Liver (tissue), 8 donors: ENCODE measurements at regions not wholly inside any gene's neighbourhood (a gene's known extent, or its start where the extent isn't known, plus 50 kb on each side); places are given as distances from the start of the nearest gene placed in this dataset.

Experiments
- DNase-seq: peaks from one replicate; pipeline ENCODE4 v3.0.0-alpha.2; 2017; ENCODE audit warnings: low spot score
- H3K27ac ChIP-seq, 2 donors: one replicate each; pipeline ENCODE4 v1.7.0; 2013; ENCODE audit warnings: inconsistent platforms in 2 of 2, low read length in 2 of 2, control low read depth in 1 of 2, low read depth in 1 of 2, mild to moderate bottlenecking in 1 of 2
- H3K27me3 ChIP-seq, 4 donors: one replicate each; pipeline versions ENCODE4 v1.6.1 to v1.7.0; 2013; ENCODE audit warnings: low read length in 3 of 4, inconsistent platforms in 1 of 4, mild to moderate bottlenecking in 1 of 4, moderate library complexity in 1 of 4; ENCODE audit not compliant: control insufficient read depth in 4 of 4, insufficient read depth in 4 of 4
- H3K36me3 ChIP-seq, 4 donors: one replicate each; pipeline versions ENCODE4 v1.6.1 to v1.7.0; 2013; ENCODE audit warnings: low read length in 3 of 4, mild to moderate bottlenecking in 3 of 4, low read depth in 1 of 4, moderate library complexity in 1 of 4; ENCODE audit not compliant: control insufficient read depth in 4 of 4, insufficient read depth in 3 of 4
- H3K4me1 ChIP-seq, 4 donors: one replicate each; pipeline versions ENCODE4 v1.6.1 to v1.7.0; 2013; ENCODE audit warnings: low read length in 3 of 4, mild to moderate bottlenecking in 3 of 4, moderate library complexity in 1 of 4; ENCODE audit not compliant: control insufficient read depth in 4 of 4, insufficient read depth in 4 of 4
- H3K4me3 ChIP-seq, 3 donors: one replicate each; pipeline versions ENCODE4 v1.6.1 to v1.7.0; 2013; ENCODE audit warnings: low read length in 3 of 3, control low read depth in 1 of 3, low read depth in 1 of 3, mild to moderate bottlenecking in 1 of 3
- H3K9ac ChIP-seq, 2 donors: one replicate each; pipeline ENCODE4 v1.7.0; 2013; ENCODE audit warnings: low read length in 2 of 2, mild to moderate bottlenecking in 2 of 2, moderate library complexity in 2 of 2, control low read depth in 1 of 2, low read depth in 1 of 2
- H3K9me3 ChIP-seq, 4 donors: one replicate each; pipeline versions ENCODE4 v1.6.1 to v1.7.0; 2013; ENCODE audit warnings: low read length in 3 of 4; ENCODE audit not compliant: control insufficient read depth in 4 of 4
- FOXA1 ChIP-seq: IDR thresholded peaks from 2 replicates; pipeline ENCODE4 v1.6.1; 2016; ENCODE audit warnings: antibody characterized with exemption
- HNF4A ChIP-seq, 2 donors: conservative IDR thresholded peaks; 2 replicates each; pipeline ENCODE4 v1.6.1; 2016; ENCODE audit warnings: antibody characterized with exemption in 2 of 2, mild to moderate bottlenecking in 2 of 2
- HNF4G ChIP-seq: IDR thresholded peaks from 2 replicates; pipeline ENCODE4 v1.6.1; 2016; ENCODE audit warnings: antibody characterized with exemption
- JUND ChIP-seq, 2 donors: IDR thresholded peaks; 2 replicates each; pipeline ENCODE4 v1.6.1; 2016; ENCODE audit warnings: antibody characterized with exemption in 2 of 2
- NR2F2 ChIP-seq: IDR thresholded peaks from 2 replicates; pipeline ENCODE4 v1.6.1; 2016; ENCODE audit warnings: antibody characterized with exemption
- RAD21 ChIP-seq, 2 donors: IDR thresholded peaks; 2 replicates each; pipeline ENCODE4 v1.6.1; 2016; ENCODE audit warnings: antibody characterized with exemption in 2 of 2, mild to moderate bottlenecking in 2 of 2
- RXRA ChIP-seq, 2 donors: IDR thresholded peaks; 2 replicates each; pipeline ENCODE4 v1.6.1; 2017 to 2018; ENCODE audit warnings: antibody characterized with exemption in 2 of 2, mild to moderate bottlenecking in 1 of 2
- SP1 ChIP-seq: IDR thresholded peaks from 2 replicates; pipeline ENCODE4 v1.6.1; 2018; ENCODE audit warnings: antibody characterized with exemption, mild to moderate bottlenecking
- TAF1 ChIP-seq: conservative IDR thresholded peaks from 2 replicates; pipeline ENCODE4 v1.6.1; 2016; ENCODE audit warnings: antibody characterized with exemption, mild to moderate bottlenecking
- YY1 ChIP-seq: IDR thresholded peaks from 2 replicates; pipeline ENCODE4 v1.6.1; 2016; ENCODE audit warnings: antibody characterized with exemption, mild to moderate bottlenecking
- whole genome bisulfite sequencing: extraction: QIAGEN DNeasy Blood & Tissue Kit; methylation state at CpG from one replicate; pipeline ENCODE4 v1.1.7; 2013; 5-methylcytosine and 5-hydroxymethylcytosine counted together
- TF ChIP-seq, protein P1 (sequence below): IDR thresholded peaks from 2 replicates; pipeline ENCODE4 v1.6.1; 2016; ENCODE audit warnings: antibody characterized with exemption
- TF ChIP-seq, protein P2 (sequence below): IDR thresholded peaks from 2 replicates; pipeline ENCODE4 v1.6.1; 2016; ENCODE audit warnings: antibody characterized with exemption, mild to moderate bottlenecking
- TF ChIP-seq, protein P3 (sequence below): IDR thresholded peaks from 2 replicates; pipeline ENCODE4 v1.6.1; 2016; ENCODE audit warnings: antibody characterized with exemption
- TF ChIP-seq, protein P4 (sequence below): fragments of 150-350 bp; IDR thresholded peaks from 2 replicates; pipeline ENCODE4 v1.5.1; 2017; ENCODE audit warnings: improper control_type of control experiment, low read depth, low read length; ENCODE audit not compliant: missing input control
- donor health status: healthy.
- donor health status: healthy.
- donor health status: healthy.
- donor health status: healthy.
- donor health status: healthy.

DNA sequence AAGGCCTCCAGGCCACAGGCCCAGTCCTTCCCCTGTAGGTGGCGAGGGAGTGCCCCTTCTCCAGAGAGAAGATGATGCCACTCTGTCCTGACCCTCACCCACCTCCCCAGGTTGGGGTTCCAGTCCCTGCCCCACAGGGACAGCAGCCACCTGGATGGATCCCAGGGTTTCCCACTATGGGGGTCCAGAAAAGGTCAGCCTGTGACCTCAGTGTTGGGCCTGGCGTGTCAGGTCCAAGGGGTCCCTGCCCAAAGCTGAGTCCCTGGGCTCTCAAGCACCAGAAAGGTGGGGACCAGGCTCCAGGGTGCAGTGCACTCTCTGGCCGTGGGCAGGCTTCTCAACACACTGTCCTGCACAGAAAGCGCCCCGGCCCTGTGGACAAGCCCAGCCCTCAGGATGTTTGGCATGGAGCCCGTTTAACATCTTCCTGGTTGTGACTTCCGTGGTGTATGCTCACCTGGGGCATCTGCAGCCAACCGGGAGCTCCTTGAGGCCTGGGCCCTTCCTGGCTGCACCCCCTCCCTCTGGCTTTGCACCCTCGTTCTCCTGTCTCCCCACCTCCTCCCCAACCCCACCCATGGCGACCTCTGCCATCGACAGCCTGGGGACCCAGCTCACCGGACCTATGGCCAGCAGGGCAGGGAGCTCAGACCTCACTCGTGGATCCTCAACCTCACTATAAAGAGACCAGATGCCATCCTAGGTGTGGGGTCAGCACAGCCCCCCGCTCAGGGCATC, 58.3 kb upstream of the PPP2R2D start:
- no peak overlapping the region for H3K9ac ChIP-seq
- H3K36me3 ChIP-seq, result no peaks in the 10 kb centered on the region
- no peak overlapping the region for H3K27ac ChIP-seq
- H3K27me3 ChIP-seq, result no peaks in the 10 kb centered on the region
- 89% methylated on average over 14 of the region's 14 CpGs for WGBS
- no peaks in the 10 kb centered on the region for H3K9me3 ChIP-seq
- H3K4me3 ChIP-seq, result no peak overlapping the region
- no peak for DNase-seq
- TF ChIP-seq SP1 (no peak), YY1 (no peak), RXRA (IDR thresholded peaks at IDR 0.05) (no peak), TAF1 (no peak), JUND (IDR thresholded peaks at IDR 0.05) (no peak), NR2F2 (no peak), RAD21 (IDR thresholded peaks at IDR 0.05) (no peak), FOXA1 (no peak), HNF4G (no peak)
- TF ChIP-seq, protein P1, sequence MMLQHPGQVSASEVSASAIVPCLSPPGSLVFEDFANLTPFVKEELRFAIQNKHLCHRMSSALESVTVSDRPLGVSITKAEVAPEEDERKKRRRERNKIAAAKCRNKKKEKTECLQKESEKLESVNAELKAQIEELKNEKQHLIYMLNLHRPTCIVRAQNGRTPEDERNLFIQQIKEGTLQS, result no peak
- TF ChIP-seq, protein P2, sequence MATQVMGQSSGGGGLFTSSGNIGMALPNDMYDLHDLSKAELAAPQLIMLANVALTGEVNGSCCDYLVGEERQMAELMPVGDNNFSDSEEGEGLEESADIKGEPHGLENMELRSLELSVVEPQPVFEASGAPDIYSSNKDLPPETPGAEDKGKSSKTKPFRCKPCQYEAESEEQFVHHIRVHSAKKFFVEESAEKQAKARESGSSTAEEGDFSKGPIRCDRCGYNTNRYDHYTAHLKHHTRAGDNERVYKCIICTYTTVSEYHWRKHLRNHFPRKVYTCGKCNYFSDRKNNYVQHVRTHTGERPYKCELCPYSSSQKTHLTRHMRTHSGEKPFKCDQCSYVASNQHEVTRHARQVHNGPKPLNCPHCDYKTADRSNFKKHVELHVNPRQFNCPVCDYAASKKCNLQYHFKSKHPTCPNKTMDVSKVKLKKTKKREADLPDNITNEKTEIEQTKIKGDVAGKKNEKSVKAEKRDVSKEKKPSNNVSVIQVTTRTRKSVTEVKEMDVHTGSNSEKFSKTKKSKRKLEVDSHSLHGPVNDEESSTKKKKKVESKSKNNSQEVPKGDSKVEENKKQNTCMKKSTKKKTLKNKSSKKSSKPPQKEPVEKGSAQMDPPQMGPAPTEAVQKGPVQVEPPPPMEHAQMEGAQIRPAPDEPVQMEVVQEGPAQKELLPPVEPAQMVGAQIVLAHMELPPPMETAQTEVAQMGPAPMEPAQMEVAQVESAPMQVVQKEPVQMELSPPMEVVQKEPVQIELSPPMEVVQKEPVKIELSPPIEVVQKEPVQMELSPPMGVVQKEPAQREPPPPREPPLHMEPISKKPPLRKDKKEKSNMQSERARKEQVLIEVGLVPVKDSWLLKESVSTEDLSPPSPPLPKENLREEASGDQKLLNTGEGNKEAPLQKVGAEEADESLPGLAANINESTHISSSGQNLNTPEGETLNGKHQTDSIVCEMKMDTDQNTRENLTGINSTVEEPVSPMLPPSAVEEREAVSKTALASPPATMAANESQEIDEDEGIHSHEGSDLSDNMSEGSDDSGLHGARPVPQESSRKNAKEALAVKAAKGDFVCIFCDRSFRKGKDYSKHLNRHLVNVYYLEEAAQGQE, result no peak
- TF ChIP-seq, protein P3, sequence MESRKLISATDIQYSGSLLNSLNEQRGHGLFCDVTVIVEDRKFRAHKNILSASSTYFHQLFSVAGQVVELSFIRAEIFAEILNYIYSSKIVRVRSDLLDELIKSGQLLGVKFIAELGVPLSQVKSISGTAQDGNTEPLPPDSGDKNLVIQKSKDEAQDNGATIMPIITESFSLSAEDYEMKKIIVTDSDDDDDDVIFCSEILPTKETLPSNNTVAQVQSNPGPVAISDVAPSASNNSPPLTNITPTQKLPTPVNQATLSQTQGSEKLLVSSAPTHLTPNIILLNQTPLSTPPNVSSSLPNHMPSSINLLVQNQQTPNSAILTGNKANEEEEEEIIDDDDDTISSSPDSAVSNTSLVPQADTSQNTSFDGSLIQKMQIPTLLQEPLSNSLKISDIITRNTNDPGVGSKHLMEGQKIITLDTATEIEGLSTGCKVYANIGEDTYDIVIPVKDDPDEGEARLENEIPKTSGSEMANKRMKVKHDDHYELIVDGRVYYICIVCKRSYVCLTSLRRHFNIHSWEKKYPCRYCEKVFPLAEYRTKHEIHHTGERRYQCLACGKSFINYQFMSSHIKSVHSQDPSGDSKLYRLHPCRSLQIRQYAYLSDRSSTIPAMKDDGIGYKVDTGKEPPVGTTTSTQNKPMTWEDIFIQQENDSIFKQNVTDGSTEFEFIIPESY, result no peak
- H3K4me1 ChIP-seq, result peaks cover 0 to 3% (median 0%) of the 10 kb centered on the region in 4 donors

DNA sequence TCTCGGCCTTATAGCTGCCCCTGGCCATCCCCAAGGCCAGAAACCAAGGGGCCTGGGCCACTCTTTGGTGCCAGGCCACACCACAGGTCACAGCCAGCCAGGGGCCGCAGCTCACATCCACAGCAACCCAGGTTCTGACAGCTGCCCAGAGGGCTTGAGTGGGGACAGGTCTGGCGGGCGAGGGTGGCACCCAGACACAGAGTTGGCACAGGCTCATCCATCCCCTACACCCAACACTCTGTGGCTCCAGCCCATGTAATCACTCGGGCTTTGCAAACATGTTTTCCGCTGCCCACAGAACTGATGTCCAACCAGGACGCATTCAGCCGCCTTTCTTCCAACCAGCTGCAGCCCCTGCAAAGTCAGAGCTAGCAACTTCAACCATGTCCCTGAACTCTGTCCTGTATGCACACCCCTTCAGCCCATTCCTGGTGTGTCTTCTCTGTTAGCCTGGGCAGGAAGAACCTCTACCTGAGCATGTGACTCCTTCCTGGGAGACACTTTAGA, 57.7 kb upstream of the PPP2R2D start:
- no peaks in the 10 kb centered on the region for H3K36me3 ChIP-seq
- peaks cover 0 to 3% (median 0%) of the 10 kb centered on the region in 4 donors for H3K4me1 ChIP-seq
- H3K27ac ChIP-seq, result no peak overlapping the region
- no peaks in the 10 kb centered on the region for H3K9me3 ChIP-seq
- 95% methylated on average over 8 of the region's 8 CpGs for WGBS
- no peak overlapping the region for H3K9ac ChIP-seq
- DNase-seq, result no peak
- no peaks in the 10 kb centered on the region for H3K27me3 ChIP-seq
- no peak overlapping the region for H3K4me3 ChIP-seq
- TF ChIP-seq HNF4G (no peak), HNF4A (conservative IDR thresholded peaks at IDR 0.05) (no peak), JUND (IDR thresholded peaks at IDR 0.05) (no peak)
- TF ChIP-seq, protein P4, sequence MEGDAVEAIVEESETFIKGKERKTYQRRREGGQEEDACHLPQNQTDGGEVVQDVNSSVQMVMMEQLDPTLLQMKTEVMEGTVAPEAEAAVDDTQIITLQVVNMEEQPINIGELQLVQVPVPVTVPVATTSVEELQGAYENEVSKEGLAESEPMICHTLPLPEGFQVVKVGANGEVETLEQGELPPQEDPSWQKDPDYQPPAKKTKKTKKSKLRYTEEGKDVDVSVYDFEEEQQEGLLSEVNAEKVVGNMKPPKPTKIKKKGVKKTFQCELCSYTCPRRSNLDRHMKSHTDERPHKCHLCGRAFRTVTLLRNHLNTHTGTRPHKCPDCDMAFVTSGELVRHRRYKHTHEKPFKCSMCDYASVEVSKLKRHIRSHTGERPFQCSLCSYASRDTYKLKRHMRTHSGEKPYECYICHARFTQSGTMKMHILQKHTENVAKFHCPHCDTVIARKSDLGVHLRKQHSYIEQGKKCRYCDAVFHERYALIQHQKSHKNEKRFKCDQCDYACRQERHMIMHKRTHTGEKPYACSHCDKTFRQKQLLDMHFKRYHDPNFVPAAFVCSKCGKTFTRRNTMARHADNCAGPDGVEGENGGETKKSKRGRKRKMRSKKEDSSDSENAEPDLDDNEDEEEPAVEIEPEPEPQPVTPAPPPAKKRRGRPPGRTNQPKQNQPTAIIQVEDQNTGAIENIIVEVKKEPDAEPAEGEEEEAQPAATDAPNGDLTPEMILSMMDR, result no peak
